GM20000 (cell line): ENCODE measurements at regions not wholly inside any gene's neighbourhood (a gene's known extent, or its start where the extent isn't known, plus 50 kb on each side); places are given as distances from the start of the nearest gene placed in this dataset.

ENCODE experiments used
- DNase-seq: peaks from one replicate; pipeline ENCODE4 v3.0.0; 2012; ENCODE audit warnings: low spot score
- TF ChIP-seq, protein P1 (sequence below): IDR thresholded peaks from 2 replicates; pipeline ENCODE4 v1.5.1; 2012; ENCODE audit warnings: mild to moderate bottlenecking, control low read depth; ENCODE audit errors: extremely low read depth, missing control alignments

DNA sequence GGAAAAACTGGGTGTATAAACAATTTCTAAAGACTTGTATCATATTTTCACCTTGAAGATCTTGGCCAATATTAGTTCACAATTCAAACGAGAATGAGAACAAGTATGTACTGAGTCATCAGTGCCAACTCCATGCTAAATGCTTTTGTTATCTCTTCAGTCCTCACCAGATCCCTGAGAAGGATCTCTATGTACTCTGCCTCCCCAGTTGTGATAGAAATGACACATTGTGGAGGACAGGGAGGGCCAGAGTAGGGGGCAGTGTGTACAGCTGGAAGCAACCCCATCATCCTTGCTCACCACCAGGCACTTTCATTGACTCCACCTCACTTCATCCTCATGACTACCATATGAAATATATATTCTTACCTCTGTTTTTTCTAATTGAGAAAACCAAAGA lies 353.7 kb upstream of the SOX2 start:
- DNase-seq: no peak
- TF ChIP-seq, protein P1, sequence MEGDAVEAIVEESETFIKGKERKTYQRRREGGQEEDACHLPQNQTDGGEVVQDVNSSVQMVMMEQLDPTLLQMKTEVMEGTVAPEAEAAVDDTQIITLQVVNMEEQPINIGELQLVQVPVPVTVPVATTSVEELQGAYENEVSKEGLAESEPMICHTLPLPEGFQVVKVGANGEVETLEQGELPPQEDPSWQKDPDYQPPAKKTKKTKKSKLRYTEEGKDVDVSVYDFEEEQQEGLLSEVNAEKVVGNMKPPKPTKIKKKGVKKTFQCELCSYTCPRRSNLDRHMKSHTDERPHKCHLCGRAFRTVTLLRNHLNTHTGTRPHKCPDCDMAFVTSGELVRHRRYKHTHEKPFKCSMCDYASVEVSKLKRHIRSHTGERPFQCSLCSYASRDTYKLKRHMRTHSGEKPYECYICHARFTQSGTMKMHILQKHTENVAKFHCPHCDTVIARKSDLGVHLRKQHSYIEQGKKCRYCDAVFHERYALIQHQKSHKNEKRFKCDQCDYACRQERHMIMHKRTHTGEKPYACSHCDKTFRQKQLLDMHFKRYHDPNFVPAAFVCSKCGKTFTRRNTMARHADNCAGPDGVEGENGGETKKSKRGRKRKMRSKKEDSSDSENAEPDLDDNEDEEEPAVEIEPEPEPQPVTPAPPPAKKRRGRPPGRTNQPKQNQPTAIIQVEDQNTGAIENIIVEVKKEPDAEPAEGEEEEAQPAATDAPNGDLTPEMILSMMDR: no peak

DNA sequence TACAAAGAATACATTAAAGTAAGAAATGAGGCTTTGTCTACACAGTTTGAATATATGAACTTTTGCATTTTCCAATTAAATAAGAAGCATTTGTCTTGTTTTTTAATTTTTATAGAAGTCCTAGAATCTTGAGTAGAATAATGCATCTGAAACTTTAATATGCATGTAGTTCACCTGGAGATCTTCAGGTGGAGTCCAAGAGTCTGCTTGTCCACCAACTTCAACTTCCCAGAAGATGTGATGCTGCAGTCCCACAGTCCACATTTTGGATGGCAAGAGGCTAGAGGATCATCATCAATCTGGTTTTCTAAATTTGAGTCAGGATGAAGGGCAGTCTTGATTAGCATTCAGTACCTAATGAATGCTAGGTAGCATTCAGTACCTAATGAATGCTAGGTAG lies 357.6 kb upstream of the SOX2 start:
- TF ChIP-seq, protein P1: no peak
- DNase-seq: no peak

DNA sequence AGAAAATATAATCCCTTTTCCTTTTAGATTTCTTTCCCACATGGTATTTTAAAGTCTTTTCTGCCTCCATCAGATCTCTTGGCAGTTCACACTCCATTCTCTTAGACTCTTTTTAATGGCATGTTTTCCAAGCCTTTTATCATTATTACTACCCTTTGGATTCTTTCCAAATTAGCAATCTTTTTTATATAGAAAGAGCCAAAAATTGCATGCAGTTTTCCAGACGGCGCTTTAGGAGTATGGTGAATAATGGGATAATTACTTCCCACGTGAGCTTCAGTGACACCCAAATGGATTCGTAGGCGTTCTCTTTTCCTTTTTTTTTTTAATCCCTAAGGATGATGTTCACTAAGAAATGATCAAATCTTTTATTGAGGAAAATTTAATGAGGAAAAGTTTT lies 354.8 kb upstream of the DNAJC19 start:
- TF ChIP-seq, protein P1: no peak
- no peak for DNase-seq

DNA sequence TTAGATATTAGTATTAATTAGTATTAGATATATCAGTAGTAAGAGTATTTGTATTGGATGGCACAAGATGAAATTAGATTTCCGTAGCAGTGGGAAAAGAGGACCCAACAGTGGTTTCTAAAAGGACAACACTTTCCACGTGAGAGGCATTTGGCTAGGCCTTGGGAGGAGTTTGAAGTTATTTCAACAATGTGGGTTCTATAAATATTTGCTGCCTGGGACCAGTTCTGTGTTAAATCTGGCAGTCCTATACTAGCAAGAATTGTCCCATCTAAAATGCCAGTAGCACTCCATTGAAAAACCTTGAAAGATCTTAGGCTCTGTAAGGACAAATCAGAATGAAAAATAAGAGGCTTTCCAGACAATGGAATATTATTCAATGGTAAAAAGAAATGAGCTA lies 347.1 kb upstream of the DNAJC19 start:
- no peak for DNase-seq
- TF ChIP-seq, protein P1: no peak

DNA sequence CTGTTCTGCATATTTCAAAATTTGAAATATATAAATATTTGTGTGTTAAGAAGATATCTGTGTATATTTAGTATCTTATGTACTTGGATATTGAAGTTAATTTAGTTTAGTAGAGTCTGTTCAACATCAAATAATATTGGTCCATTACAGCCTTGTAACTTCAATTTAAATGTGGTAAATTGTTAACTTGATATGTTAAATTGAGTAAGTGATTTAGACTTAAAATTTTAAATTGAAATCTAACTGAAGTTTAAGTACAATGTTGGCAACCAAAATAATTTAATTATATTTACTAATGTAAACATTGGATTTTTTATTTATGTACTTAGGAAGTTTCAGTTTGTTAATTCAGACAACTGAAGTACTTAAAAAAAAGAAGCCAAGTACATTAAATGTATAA lies 343.9 kb upstream of the DNAJC19 start:
- TF ChIP-seq, protein P1: no peak
- no peak for DNase-seq

DNA sequence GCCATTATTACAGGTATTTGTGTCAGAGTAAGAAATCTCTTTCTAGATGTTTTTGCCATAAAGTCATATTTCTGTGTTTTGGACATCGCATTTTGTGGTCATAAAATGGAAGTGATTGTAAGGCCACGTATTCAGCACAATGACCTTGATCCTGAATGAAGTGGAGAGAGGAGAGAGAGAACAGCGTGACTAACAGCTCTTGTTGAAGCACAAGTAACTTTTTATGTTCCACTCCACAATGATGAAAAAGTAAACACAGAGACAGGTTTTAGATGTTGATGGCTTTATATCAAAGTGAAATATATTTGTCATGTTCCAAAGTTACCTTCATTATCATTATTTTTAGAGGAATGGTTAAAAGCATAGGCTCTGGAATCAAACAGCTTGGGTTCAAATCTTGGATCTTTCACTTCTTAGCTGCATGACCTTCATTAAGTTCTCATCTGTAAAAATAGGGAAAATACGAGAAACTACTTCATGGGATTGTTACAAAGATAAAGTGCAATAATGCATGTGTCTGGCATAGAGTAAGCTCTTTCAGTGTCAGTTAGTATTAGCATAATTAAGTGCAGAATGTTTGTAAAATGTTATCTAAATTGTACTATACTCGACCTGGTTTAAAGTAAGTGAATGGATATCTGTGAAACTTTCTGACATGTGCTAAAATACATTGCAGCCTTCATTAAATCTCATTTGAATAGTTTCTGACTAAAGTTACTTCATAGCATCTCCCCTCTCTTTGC lies 341.5 kb upstream of the DNAJC19 start:
- DNase-seq: no peak
- TF ChIP-seq, protein P1: no peak

DNA sequence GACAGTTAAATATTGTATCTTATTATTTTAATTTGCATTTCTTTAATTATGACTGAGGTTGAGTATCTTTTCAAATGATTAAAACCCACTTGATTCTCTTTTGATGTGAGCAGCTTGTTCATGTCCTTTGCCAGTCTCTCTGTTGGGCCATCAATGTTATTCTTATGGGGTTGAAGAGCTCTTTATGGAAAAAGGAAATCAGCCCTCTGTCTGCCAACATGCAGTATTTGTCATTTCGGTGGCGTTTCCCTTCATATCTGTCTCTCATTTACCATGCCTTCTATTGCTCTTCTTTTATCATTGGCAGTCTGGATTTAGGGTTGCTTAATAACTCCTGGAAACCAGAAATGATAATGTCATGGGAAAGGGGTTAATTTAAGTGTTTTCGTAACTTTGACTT lies 340.7 kb upstream of the DNAJC19 start:
- no peak for DNase-seq
- TF ChIP-seq, protein P1: no peak
